ENCODE measurements at regions not wholly inside any gene's neighbourhood (a gene's known extent, or its start where the extent isn't known, plus 50 kb on each side); places are given as distances from the start of the nearest gene placed in this dataset.

DNA sequence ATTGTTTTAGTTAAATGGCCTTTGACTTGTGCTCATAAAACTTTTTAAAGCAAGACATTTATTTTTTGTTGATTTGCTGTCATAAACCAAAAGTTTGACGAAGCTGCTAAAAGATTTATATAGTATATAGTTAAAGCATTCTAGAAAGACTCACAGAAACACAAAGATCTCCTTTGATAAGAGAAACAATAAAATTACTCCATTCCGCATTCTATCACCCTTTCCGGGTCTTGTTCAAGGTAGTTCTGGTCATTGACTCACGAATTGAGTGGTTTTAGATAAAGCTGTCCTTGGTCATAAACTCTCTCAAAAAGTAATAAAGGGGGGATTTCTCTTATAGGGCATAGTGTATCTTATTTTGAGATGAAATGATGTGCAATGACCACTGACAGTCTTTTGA, 1010.5 kb upstream of the NCAM2 start:
- TF ChIP-seq POLR2AphosphoS5 (IDR thresholded peaks at IDR 0.05) (no peak), CTCF (IDR thresholded peaks at IDR 0.05) (no peak)
